GM23338 (cell line): ENCODE measurements at regions not wholly inside any gene's neighbourhood (a gene's known extent, or its start where the extent isn't known, plus 50 kb on each side); places are given as distances from the start of the nearest gene placed in this dataset.

ENCODE experiments used
- ATAC-seq: fragments of 200-7000 bp; cut with Tn5 transposase; 3 replicates; pipeline ENCODE4 v1.9.1; 2020
- DNase-seq: peaks from one replicate; pipeline ENCODE4 v3.0.0-alpha.2; 2015; ENCODE audit warnings: low spot score
- H2AFZ ChIP-seq: fragments of 200-600 bp; sonication (generic); 2 replicates; pipeline ENCODE4 v1.8.0; 2016; ENCODE audit warnings: antibody characterized with exemption, mild to moderate bottlenecking, moderate library complexity
- H3F3A ChIP-seq: fragments of 200-600 bp; sonication (generic); replicated peaks from 2 replicates; pipeline ENCODE4 v1.8.0; 2017; ENCODE audit warnings: antibody characterized with exemption, mixed run types, low read depth
- H3K27ac ChIP-seq: fragments of 200-600 bp; sonication (generic); 2 replicates; pipeline ENCODE4 v1.6.1; 2016; ENCODE audit warnings: low read depth
- H3K27me3 ChIP-seq: fragments of 200-600 bp; sonication (generic); 2 replicates; pipeline ENCODE4 v1.8.0; 2016; ENCODE audit warnings: mild to moderate bottlenecking, mixed run types, moderate library complexity; ENCODE audit not compliant: insufficient read depth
- H3K36me3 ChIP-seq: fragments of 200-600 bp; sonication (generic); 2 replicates; pipeline ENCODE4 v1.8.0; 2016; ENCODE audit warnings: mild to moderate bottlenecking; ENCODE audit not compliant: insufficient read depth
- H3K4me1 ChIP-seq: fragments of 200-600 bp; sonication (generic); 2 replicates; pipeline ENCODE4 v1.8.0; 2016; ENCODE audit warnings: mild to moderate bottlenecking, moderate library complexity; ENCODE audit not compliant: insufficient read depth
- H3K4me2 ChIP-seq: fragments of 200-600 bp; sonication (generic); 2 replicates; pipeline ENCODE4 v1.7.1; 2017; ENCODE audit warnings: mixed run types
- H3K4me3 ChIP-seq: fragments of 200-600 bp; sonication (generic); 2 replicates; pipeline ENCODE4 v1.6.1; 2016; ENCODE audit warnings: mixed run types
- H3K79me2 ChIP-seq: fragments of 200-600 bp; sonication (generic); replicated peaks from 2 replicates; pipeline ENCODE4 v1.8.0; 2017; ENCODE audit warnings: mild to moderate bottlenecking; ENCODE audit not compliant: insufficient read depth
- H3K9me2 ChIP-seq: fragments of 200-600 bp; sonication (generic); 2 replicates; pipeline ENCODE4 v1.8.0; 2017; ENCODE audit not compliant: insufficient read depth
- H4K20me1 ChIP-seq: fragments of 200-600 bp; sonication (generic); replicated peaks from 2 replicates; pipeline ENCODE4 v1.8.0; 2017; ENCODE audit warnings: mild to moderate bottlenecking; ENCODE audit not compliant: insufficient read depth
- H3K27ac Mint-ChIP-seq: 2 replicates; pipeline ENCODE4 v1.8.0; 2020; ENCODE audit warnings: inconsistent platforms, mild to moderate bottlenecking, moderate library complexity, mixed read lengths
- H3K27me3 Mint-ChIP-seq: 3 replicates; pipeline ENCODE4 v1.8.0; 2022; ENCODE audit warnings: low read depth, mild to moderate bottlenecking, moderate library complexity, mixed read lengths, inconsistent platforms; ENCODE audit not compliant: insufficient read depth, poor library complexity
- H3K36me3 Mint-ChIP-seq: 3 replicates; pipeline ENCODE4 v1.8.0; 2021; ENCODE audit warnings: low read depth, mild to moderate bottlenecking, inconsistent platforms, moderate library complexity, mixed read lengths
- H3K4me1 Mint-ChIP-seq: 3 replicates; pipeline ENCODE4 v1.8.0; 2020; ENCODE audit warnings: mild to moderate bottlenecking, inconsistent platforms, mixed read lengths
- H3K4me3 Mint-ChIP-seq: 3 replicates; pipeline ENCODE4 v1.8.0; 2021; ENCODE audit warnings: moderate library complexity, mild to moderate bottlenecking, inconsistent platforms, mixed read lengths
- H3K9me3 Mint-ChIP-seq: 3 replicates; pipeline ENCODE4 v1.8.0; 2020; ENCODE audit warnings: moderate library complexity, mild to moderate bottlenecking, inconsistent platforms, mixed read lengths
- CREB1 ChIP-seq: fragments of 250-450 bp; sonication (Bioruptor Pico); IDR thresholded peaks from 2 replicates; pipeline ENCODE4 v1.5.0; 2020; ENCODE audit warnings: low read depth, mild to moderate bottlenecking, moderate library complexity
- CTCF ChIP-seq, 2 experiments: fragments of 200-600 bp in 1 of 2; sonication (generic) in 1 of 2; conservative IDR thresholded peaks; 2 replicates each; pipeline versions ENCODE4 v1.5.1 to v1.6.1; 2016 to 2017; ENCODE audit warnings: antibody characterized with exemption in 2 of 2, low read depth in 2 of 2, mild to moderate bottlenecking in 2 of 2, moderate library complexity in 1 of 2
- ETS1 ChIP-seq: IDR thresholded peaks from 2 replicates; pipeline ENCODE4 v1.6.1; 2016; ENCODE audit warnings: antibody characterized with exemption
- EZH2 ChIP-seq: fragments of 200-600 bp; sonication (generic); IDR thresholded peaks from one replicate; pipeline ENCODE4 v1.8.0; 2017; ENCODE audit warnings: antibody characterized with exemption, mild to moderate bottlenecking, low read depth; ENCODE audit not compliant: unreplicated experiment
- EZH2phosphoT487 ChIP-seq: fragments of 200-600 bp; sonication (generic); IDR thresholded peaks from one replicate; pipeline ENCODE4 v1.8.1; 2018; ENCODE audit warnings: antibody characterized with exemption; ENCODE audit not compliant: unreplicated experiment
- JUNB ChIP-seq: IDR thresholded peaks from one replicate; pipeline ENCODE4 v1.6.1; 2016; ENCODE audit warnings: antibody characterized with exemption; ENCODE audit not compliant: unreplicated experiment
- NANOG ChIP-seq: IDR thresholded peaks from 2 replicates; pipeline ENCODE4 v1.6.1; 2016; ENCODE audit warnings: antibody characterized with exemption, borderline replicate concordance
- POLR2AphosphoS5 ChIP-seq: IDR thresholded peaks from 2 replicates; pipeline ENCODE4 v1.6.1; 2016; ENCODE audit warnings: antibody characterized with exemption, low read depth
- REST ChIP-seq: IDR thresholded peaks from one replicate; pipeline ENCODE4 v1.6.1; 2018; ENCODE audit warnings: antibody characterized with exemption; ENCODE audit not compliant: unreplicated experiment
- STAT1 ChIP-seq: IDR thresholded peaks from one replicate; pipeline ENCODE4 v1.6.1; 2016; ENCODE audit warnings: antibody characterized with exemption; ENCODE audit not compliant: unreplicated experiment
- ZNF114 ChIP-seq: fragments of 250-450 bp; sonication (Bioruptor Pico); IDR thresholded peaks from 2 replicates; pipeline ENCODE4 v1.5.0; 2020; ENCODE audit warnings: mild to moderate bottlenecking, moderate library complexity
- ZNF331 ChIP-seq: fragments of 250-450 bp; sonication (Bioruptor Pico); IDR thresholded peaks from 2 replicates; pipeline ENCODE4 v1.5.0; 2020; ENCODE audit warnings: low read depth, mild to moderate bottlenecking, moderate library complexity
- ZNF462 ChIP-seq: fragments of 250-450 bp; sonication (Bioruptor Pico); IDR thresholded peaks from 2 replicates; pipeline ENCODE4 v1.5.0; 2020; ENCODE audit warnings: mild to moderate bottlenecking, moderate library complexity

- no peak for DNase-seq
- Histone ChIP-seq H3K4me2 (no peak overlapping the region), H2AFZ (no peak overlapping the region), H3K4me1 (no peaks in the 10 kb centered on the region), H3K4me3 (no peak overlapping the region), H4K20me1 (no peaks in the 10 kb centered on the region), H3K36me3 (no peaks in the 10 kb centered on the region), H3K79me2 (no peaks in the 10 kb centered on the region), H3K9me2 (no peaks in the 10 kb centered on the region), H3F3A (no peaks in the 10 kb centered on the region), H3K27me3 (no peaks in the 10 kb centered on the region), H3K27ac (no peak overlapping the region)
- H3K27ac Mint-ChIP-seq: no peak overlapping the region
- H3K36me3 Mint-ChIP-seq: no peaks in the 10 kb centered on the region
- H3K4me1 Mint-ChIP-seq: no peaks in the 10 kb centered on the region
- TF ChIP-seq ZNF462 (CRISPR knock-in tag): no peak
- TF ChIP-seq CTCF (conservative IDR thresholded peaks at IDR 0.05; ENCODE audit: low read depth in 2 of 2): no peak
- no peak for TF ChIP-seq EZH2
- no peak for TF ChIP-seq ETS1
- no peak for TF ChIP-seq JUNB
- TF ChIP-seq STAT1: no peak
- TF ChIP-seq ZNF114: no peak
- no peak for TF ChIP-seq NANOG
- TF ChIP-seq EZH2phosphoT487: no peak
- no peak for TF ChIP-seq CREB1 (CRISPR knock-in tag)
- TF ChIP-seq REST: no peak
- no peak for TF ChIP-seq ZNF331 (CRISPR knock-in tag)
- no peak for TF ChIP-seq POLR2AphosphoS5
- H3K27me3 Mint-ChIP-seq: peaks cover 2% of the 10 kb centered on the region
- no peak overlapping the region for H3K4me3 Mint-ChIP-seq
- ATAC-seq: no peak
- H3K9me3 Mint-ChIP-seq: peaks cover 3% of the 10 kb centered on the region; the same call in 1 of the 3 replicates
Observed at GRCh38 chr13:109647699-109648098, 138.7 kb downstream of the IRS2 start.
